H1 (cell line): ENCODE measurements at regions not wholly inside any gene's neighbourhood (a gene's known extent, or its start where the extent isn't known, plus 50 kb on each side); places are given as distances from the start of the nearest gene placed in this dataset.

Experiments used
- CTCF ChIA-PET: fragments of 300-600 bp; sonication (Branson Sonifier 250); formaldehyde crosslinking; loops from one replicate; lab custom pipeline; 2021; ENCODE audit not compliant: partially characterized antibody; lab: Charles Lee
- POLR2A ChIA-PET: fragments of 300-600 bp; sonication (Branson Sonifier 250); formaldehyde crosslinking; loops from one replicate; lab custom pipeline; 2021; ENCODE audit warnings: inconsistent platforms; ENCODE audit not compliant: partially characterized antibody; lab: Charles Lee
- DNase-seq, 2 experiments: peaks; one replicate each; pipeline versions ENCODE4 v3.0.0 to v3.0.0-alpha.2; 2010 to 2022; ENCODE audit warnings: low spot score in 2 of 2, low read depth in 1 of 2, mixed read lengths in 1 of 2
- FAIRE-seq: peaks from 2 replicates; lab custom pipeline; 2011; peaks lifted over from hg19 to GRCh38; lab: Jason Lieb, UNC
- H2AFZ ChIP-seq: 2 replicates; pipeline ENCODE4 v1.8.1; 2012; ENCODE audit warnings: low read length, inconsistent platforms
- H2AK5ac ChIP-seq: 2 replicates; pipeline ENCODE4 v1.6.1; 2013; ENCODE audit warnings: low read depth, low read length
- H2BK120ac ChIP-seq: replicated peaks from 2 replicates; pipeline ENCODE3; 2013; ENCODE audit warnings: low read depth, low read length, inconsistent platforms
- H2BK12ac ChIP-seq: 2 replicates; pipeline ENCODE4 v1.6.1; 2013; ENCODE audit warnings: low read depth, low read length
- H2BK15ac ChIP-seq: 2 replicates; pipeline ENCODE4 v1.6.1; 2013; ENCODE audit warnings: low read length
- H2BK20ac ChIP-seq: 2 replicates; pipeline ENCODE4 v1.6.1; 2013; ENCODE audit warnings: low read length
- H2BK5ac ChIP-seq: 2 replicates; pipeline ENCODE4 v1.6.1; 2013; ENCODE audit warnings: low read depth, low read length
- H3K14ac ChIP-seq: 2 replicates; pipeline ENCODE4 v1.6.1; 2013; ENCODE audit warnings: inconsistent platforms; ENCODE audit not compliant: insufficient read length
- H3K18ac ChIP-seq: 2 replicates; pipeline ENCODE4 v1.6.1; 2013; ENCODE audit warnings: low read length; ENCODE audit errors: extremely low read depth
- H3K23ac ChIP-seq: 2 replicates; pipeline ENCODE4 v1.6.1; 2013; ENCODE audit warnings: inconsistent platforms; ENCODE audit not compliant: insufficient read length
- H3K23me2 ChIP-seq: 2 replicates; pipeline ENCODE4 v1.6.1; 2013; ENCODE audit warnings: low read depth, low read length
- H3K27ac ChIP-seq: 2 replicates; pipeline ENCODE4 v1.6.1; 2011; ENCODE audit warnings: low read depth, low read length, inconsistent platforms
- H3K27me3 ChIP-seq, 4 experiments: replicated peaks in 1 of 4; 1 replicate in 1 of 4; 2 replicates in 3 of 4; pipeline versions ENCODE4 v1.6.1 to v1.8.1; 2011 to 2013; ENCODE audit warnings: low read length in 3 of 4, mild to moderate bottlenecking in 3 of 4, inconsistent platforms in 2 of 4, mixed read lengths in 2 of 4, moderate library complexity in 1 of 4; ENCODE audit not compliant: control insufficient read depth in 3 of 4, insufficient read depth in 3 of 4; ENCODE audit errors: extremely low read depth in 1 of 4
- H3K36me3 ChIP-seq, 4 experiments: 2 replicates each; pipeline versions ENCODE4 v1.6.1 to v1.8.1; 2011 to 2013; ENCODE audit warnings: mild to moderate bottlenecking in 4 of 4, low read length in 3 of 4, moderate library complexity in 2 of 4, control low read depth in 1 of 4, inconsistent platforms in 1 of 4; ENCODE audit not compliant: insufficient read depth in 4 of 4, control insufficient read depth in 2 of 4
- H3K4ac ChIP-seq: replicated peaks from 2 replicates; pipeline ENCODE3; 2013; ENCODE audit warnings: low read length, low read depth, mixed read lengths, inconsistent platforms; ENCODE audit not compliant: insufficient read length
- H3K4me1 ChIP-seq, 4 experiments: replicated peaks in 1 of 4; 1 replicate in 1 of 4; 2 replicates in 3 of 4; pipeline versions ENCODE4 v1.6.1 to v1.8.1; 2011 to 2013; ENCODE audit warnings: low read length in 3 of 4, inconsistent platforms in 2 of 4, mixed read lengths in 1 of 4; ENCODE audit not compliant: insufficient read depth in 4 of 4, control insufficient read depth in 3 of 4
- H3K4me2 ChIP-seq, 2 experiments: 2 replicates each; pipeline versions ENCODE4 v1.6.1 to v1.8.1; 2011 to 2013; ENCODE audit warnings: low read depth in 2 of 2, low read length in 2 of 2, control low read depth in 1 of 2, inconsistent platforms in 1 of 2, mild to moderate bottlenecking in 1 of 2; ENCODE audit not compliant: insufficient read depth in 1 of 2
- H3K4me3 ChIP-seq, 4 experiments: fragments of 200-600, 300-600 bp in 1 of 4; sonication (generic), shearing (Covaris generic), sonication (Bioruptor Twin) in 1 of 4; 2 replicates each; pipeline versions ENCODE4 v1.5.1 to v1.8.1; 2011 to 2016; ENCODE audit warnings: low read length in 4 of 4, low read depth in 3 of 4, control low read depth in 2 of 4, inconsistent platforms in 2 of 4, mild to moderate bottlenecking in 2 of 4, mixed read lengths in 1 of 4, moderate library complexity in 1 of 4; ENCODE audit not compliant: insufficient read depth in 2 of 4; ENCODE audit errors: extremely low read depth in 1 of 4
- H3K56ac ChIP-seq: replicated peaks from 2 replicates; pipeline ENCODE3; 2013; ENCODE audit warnings: low read depth, mild to moderate bottlenecking, mixed read lengths, low read length, inconsistent platforms; ENCODE audit not compliant: insufficient read length
- H3K79me1 ChIP-seq: 2 replicates; pipeline ENCODE4 v1.6.1; 2013; ENCODE audit warnings: low read depth, low read length, control low read depth
- H3K79me2 ChIP-seq, 2 experiments: 2 replicates each; pipeline versions ENCODE4 v1.6.1 to v1.8.1; 2012 to 2013; ENCODE audit warnings: low read length in 2 of 2, mild to moderate bottlenecking in 2 of 2, inconsistent platforms in 1 of 2; ENCODE audit not compliant: insufficient read depth in 2 of 2, control insufficient read depth in 1 of 2
- H3K9ac ChIP-seq, 4 experiments: replicated peaks in 1 of 4; 1 replicate in 1 of 4; 2 replicates in 3 of 4; pipeline versions ENCODE4 v1.6.1 to v1.8.1; 2011 to 2013; ENCODE audit warnings: low read depth in 3 of 4, low read length in 3 of 4, control low read depth in 2 of 4, mild to moderate bottlenecking in 2 of 4, moderate library complexity in 2 of 4, inconsistent platforms in 1 of 4; ENCODE audit errors: extremely low read depth in 1 of 4
- H3K9me3 ChIP-seq, 2 experiments: 2 replicates each; pipeline versions ENCODE4 v1.6.1 to v1.8.1; 2012 to 2013; ENCODE audit warnings: mild to moderate bottlenecking in 2 of 2, moderate library complexity in 2 of 2, control low read depth in 1 of 2, inconsistent platforms in 1 of 2, low read depth in 1 of 2, low read length in 1 of 2, mixed read lengths in 1 of 2; ENCODE audit not compliant: insufficient read depth in 2 of 2
- H4K20me1 ChIP-seq, 2 experiments: replicated peaks in 1 of 2; 2 replicates each; pipeline versions ENCODE3 to v1.8.1; 2011 to 2013; ENCODE audit warnings: inconsistent platforms in 2 of 2, low read length in 2 of 2, mild to moderate bottlenecking in 1 of 2; ENCODE audit not compliant: insufficient read depth in 2 of 2, control insufficient read depth in 1 of 2
- H4K5ac ChIP-seq: 2 replicates; pipeline ENCODE4 v1.6.1; 2013; ENCODE audit warnings: low read length, low read depth, mixed read lengths, inconsistent platforms; ENCODE audit not compliant: insufficient read length
- H4K8ac ChIP-seq: 2 replicates; pipeline ENCODE4 v1.8.0; 2013; ENCODE audit warnings: mild to moderate bottlenecking, moderate library complexity, low read length, inconsistent platforms; ENCODE audit not compliant: insufficient read depth; ENCODE audit errors: extremely low read depth
- H4K91ac ChIP-seq: replicated peaks from 2 replicates; pipeline ENCODE3; 2013; ENCODE audit warnings: low read length, mixed read lengths, inconsistent platforms; ENCODE audit not compliant: insufficient read length
- JUND ChIP-seq: IDR thresholded peaks from 2 replicates; pipeline ENCODE4 v1.6.1; 2011; ENCODE audit warnings: mild to moderate bottlenecking, improper control_type of control experiment, low read length
- NRF1 ChIP-seq: IDR thresholded peaks from 2 replicates; pipeline ENCODE4 v1.6.1; 2011; ENCODE audit warnings: mild to moderate bottlenecking, low read depth, low read length, improper control_type of control experiment
- POLR2AphosphoS5 ChIP-seq: IDR thresholded peaks from 2 replicates; pipeline ENCODE4 v1.6.1; 2011; ENCODE audit warnings: low read depth, low read length
- RAD21 ChIP-seq, 2 experiments: IDR thresholded peaks in 1 of 2; conservative IDR thresholded peaks in 1 of 2; 2 replicates each; pipeline ENCODE4 v1.6.1; 2011; ENCODE audit warnings: low read depth in 2 of 2, low read length in 2 of 2, improper control_type of control experiment in 1 of 2, inconsistent platforms in 1 of 2, mild to moderate bottlenecking in 1 of 2, moderate library complexity in 1 of 2
- SIN3A ChIP-seq, 2 experiments: IDR thresholded peaks in 1 of 2; conservative IDR thresholded peaks in 1 of 2; 2 replicates each; pipeline ENCODE4 v1.6.1; 2011 to 2012; ENCODE audit warnings: low read length in 2 of 2, improper control_type of control experiment in 1 of 2, low read depth in 1 of 2, mild to moderate bottlenecking in 1 of 2
- YY1 ChIP-seq: IDR thresholded peaks from 2 replicates; pipeline ENCODE4 v1.6.1; 2011; ENCODE audit warnings: low read depth, mild to moderate bottlenecking, low read length
- WGBS, 2 experiments: shearing (Covaris generic) in 1 of 2; methylation state at CpG; one replicate each; pipeline versions ENCODE4 v1.1.6 to v1.1.7; 2013 to 2015; ENCODE audit warnings: low lambda C conversion rate in 2 of 2, mixed read lengths in 2 of 2, inconsistent platforms in 1 of 2, low coverage in 1 of 2, missing lambda C conversion rate in 1 of 2; ENCODE audit not compliant: insufficient replicate concordance in 2 of 2, insufficient coverage in 1 of 2, insufficient read length in 1 of 2; ENCODE audit errors: extremely low coverage in 1 of 2, missing lambda C conversion rate in 1 of 2; 5-methylcytosine and 5-hydroxymethylcytosine counted together
- TF ChIP-seq, protein P1 (sequence below): IDR thresholded peaks from 2 replicates; pipeline ENCODE4 v1.6.1; 2012; ENCODE audit warnings: low read length, inconsistent platforms
- TF ChIP-seq, protein P2 (sequence below), 3 experiments: IDR thresholded peaks; 1 replicate in 2 of 3; 2 replicates in 1 of 3; pipeline versions ENCODE4 v1.5.1 to v1.6.1; 2011; ENCODE audit warnings: low read length in 3 of 3, mild to moderate bottlenecking in 3 of 3, inconsistent platforms in 2 of 3, low read depth in 1 of 3, moderate library complexity in 1 of 3; ENCODE audit not compliant: insufficient read depth in 1 of 3; ENCODE audit errors: control extremely low read depth in 1 of 3

DNA sequence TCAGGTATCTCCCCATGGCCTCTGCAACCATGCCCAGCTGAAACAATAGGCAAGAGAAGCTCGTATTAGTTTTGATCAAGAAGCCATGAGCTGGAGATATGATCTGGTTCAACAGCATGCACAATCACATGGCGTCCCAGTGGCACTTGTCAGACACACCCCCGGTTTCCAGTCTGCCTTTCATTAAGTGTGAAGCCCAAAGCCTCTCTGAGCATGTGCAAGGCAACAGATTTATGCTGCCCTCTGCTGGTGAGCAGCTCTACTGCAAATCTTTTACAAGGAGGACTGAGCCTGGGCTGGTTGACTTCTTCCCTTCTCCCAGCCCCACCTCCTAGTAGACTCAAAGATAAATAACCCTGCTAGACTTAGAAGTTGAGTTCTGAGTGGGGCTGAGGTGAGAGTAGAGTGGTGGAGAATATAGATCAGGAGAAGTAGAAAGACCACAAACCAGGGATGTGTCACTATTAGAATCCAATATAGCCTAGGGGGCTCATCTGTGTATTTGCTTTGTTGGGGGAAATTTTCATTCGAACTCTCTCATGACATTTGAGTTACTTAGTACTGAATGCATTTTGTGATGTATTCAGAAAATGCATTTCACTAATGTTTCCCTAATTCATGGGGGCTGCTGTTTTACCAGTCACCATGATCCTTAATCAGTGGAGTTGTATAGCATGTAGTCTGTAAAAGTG is 53.7 kb upstream of the MBIP start:
- no peak overlapping the region for H2BK12ac ChIP-seq
- H3K56ac ChIP-seq = no peak overlapping the region
- FAIRE-seq (peak; percentile 91), DNase-seq (peak; percentile 57 to 92)
- H3K18ac ChIP-seq = no peak overlapping the region
- H2BK20ac ChIP-seq = no peak overlapping the region
- no peak overlapping the region for H2BK15ac ChIP-seq
- CTCF ChIA-PET = interaction anchor here (0.6 to 6.5 kb wide), 49 partner anchors 9 to 494 kb away, joined by 3 to 63 read pairs (median 4); no protein-coding TSS in a partner anchor
- H3K4me1 ChIP-seq = no peaks in the 10 kb centered on the region
- POLR2A ChIA-PET = no interaction called here
- H2AK5ac ChIP-seq = no peak overlapping the region
- H3K4ac ChIP-seq = no peak overlapping the region
- no peaks in the 10 kb centered on the region for H3K23me2 ChIP-seq
- H4K5ac ChIP-seq = no peak overlapping the region
- no peak overlapping the region for H3K4me2 ChIP-seq
- H4K20me1 ChIP-seq = no peaks in the 10 kb centered on the region
- no peak overlapping the region for H3K27ac ChIP-seq
- no peaks in the 10 kb centered on the region for H3K79me2 ChIP-seq
- H3K9ac ChIP-seq = no peak overlapping the region
- H3K27me3 ChIP-seq = no peaks in the 10 kb centered on the region; a peak in 1 of 7 replicates
- H3K4me3 ChIP-seq = no peak overlapping the region
- H3K9me3 ChIP-seq = no peaks in the 10 kb centered on the region
- H3K79me1 ChIP-seq = no peaks in the 10 kb centered on the region
- no peak overlapping the region for H3K23ac ChIP-seq
- 38% methylated on average over 4 of the region's 4 CpGs; no CpG with 5 or more reads in 1 of the 2 experiments for WGBS, 2 experiments
- no peak overlapping the region for H2BK5ac ChIP-seq
- H4K91ac ChIP-seq = no peak overlapping the region
- no peak overlapping the region for H4K8ac ChIP-seq
- no peak overlapping the region for H3K14ac ChIP-seq
- no peak overlapping the region for H2BK120ac ChIP-seq
- no peaks in the 10 kb centered on the region for H3K36me3 ChIP-seq
- no peak overlapping the region for H2AFZ ChIP-seq
- TF ChIP-seq, protein P1, sequence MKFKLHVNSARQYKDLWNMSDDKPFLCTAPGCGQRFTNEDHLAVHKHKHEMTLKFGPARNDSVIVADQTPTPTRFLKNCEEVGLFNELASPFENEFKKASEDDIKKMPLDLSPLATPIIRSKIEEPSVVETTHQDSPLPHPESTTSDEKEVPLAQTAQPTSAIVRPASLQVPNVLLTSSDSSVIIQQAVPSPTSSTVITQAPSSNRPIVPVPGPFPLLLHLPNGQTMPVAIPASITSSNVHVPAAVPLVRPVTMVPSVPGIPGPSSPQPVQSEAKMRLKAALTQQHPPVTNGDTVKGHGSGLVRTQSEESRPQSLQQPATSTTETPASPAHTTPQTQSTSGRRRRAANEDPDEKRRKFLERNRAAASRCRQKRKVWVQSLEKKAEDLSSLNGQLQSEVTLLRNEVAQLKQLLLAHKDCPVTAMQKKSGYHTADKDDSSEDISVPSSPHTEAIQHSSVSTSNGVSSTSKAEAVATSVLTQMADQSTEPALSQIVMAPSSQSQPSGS = no peak
- TF ChIP-seq RAD21 (IDR thresholded peaks at IDR 0.05 in 1 of 2, conservative IDR thresholded peaks at IDR 0.05 in 1 of 2; ENCODE audit: low read depth in 2 of 2, low read length in 2 of 2) (peak; percentile 89 to 92), JUND (no peak), NRF1 (peak; percentile 62), POLR2AphosphoS5 (no peak), YY1 (peak; percentile 49; the same call in 1 of the 2 replicates), SIN3A (conservative IDR thresholded peaks at IDR 0.05 in 1 of 2, IDR thresholded peaks at IDR 0.05 in 1 of 2; ENCODE audit: low read depth in 1 of 2, low read length in 2 of 2) (peak in 1 of 2 experiments; percentile 54; a peak in 1 of 4 replicates)
- TF ChIP-seq, protein P2, sequence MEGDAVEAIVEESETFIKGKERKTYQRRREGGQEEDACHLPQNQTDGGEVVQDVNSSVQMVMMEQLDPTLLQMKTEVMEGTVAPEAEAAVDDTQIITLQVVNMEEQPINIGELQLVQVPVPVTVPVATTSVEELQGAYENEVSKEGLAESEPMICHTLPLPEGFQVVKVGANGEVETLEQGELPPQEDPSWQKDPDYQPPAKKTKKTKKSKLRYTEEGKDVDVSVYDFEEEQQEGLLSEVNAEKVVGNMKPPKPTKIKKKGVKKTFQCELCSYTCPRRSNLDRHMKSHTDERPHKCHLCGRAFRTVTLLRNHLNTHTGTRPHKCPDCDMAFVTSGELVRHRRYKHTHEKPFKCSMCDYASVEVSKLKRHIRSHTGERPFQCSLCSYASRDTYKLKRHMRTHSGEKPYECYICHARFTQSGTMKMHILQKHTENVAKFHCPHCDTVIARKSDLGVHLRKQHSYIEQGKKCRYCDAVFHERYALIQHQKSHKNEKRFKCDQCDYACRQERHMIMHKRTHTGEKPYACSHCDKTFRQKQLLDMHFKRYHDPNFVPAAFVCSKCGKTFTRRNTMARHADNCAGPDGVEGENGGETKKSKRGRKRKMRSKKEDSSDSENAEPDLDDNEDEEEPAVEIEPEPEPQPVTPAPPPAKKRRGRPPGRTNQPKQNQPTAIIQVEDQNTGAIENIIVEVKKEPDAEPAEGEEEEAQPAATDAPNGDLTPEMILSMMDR (IDR thresholded peaks at IDR 0.05; ENCODE audit: control extremely low read depth in 1 of 3, insufficient read depth in 1 of 3, low read depth in 1 of 3, low read length in 3 of 3) = peak; percentile 54 to 98 (median 88)
